ENCODE measurements at regions not wholly inside any gene's neighbourhood (a gene's known extent, or its start where the extent isn't known, plus 50 kb on each side); places are given as distances from the start of the nearest gene placed in this dataset.

- Histone ChIP-seq H3K27me3 (peaks cover 26% of the 10 kb centered on the region), H3K4me3 (no peak overlapping the region), H3K4me1 (no peaks in the 10 kb centered on the region), H3K36me3 (no peaks in the 10 kb centered on the region), H3K9me3 (no peaks in the 10 kb centered on the region), H3K27ac (no peak overlapping the region)
- in situ Hi-C loops (cut with MboI; ENCODE audit: low pct_ligation_motif_present in 1 of 4, low pct_unique_long_range_greater_than_20kb in 1 of 4, low sequenced_read_pairs in 3 of 4), result no loop called here
- DNase-seq, result no peak
- intact Hi-C loops (cut with DNase I; ENCODE audit: low total_unique reads), result no loop called here
- TF ChIP-seq EP300 (IDR thresholded peaks at IDR 0.05; ENCODE audit: low read depth) (no peak), CTCF (IDR thresholded peaks at IDR 0.05) (no peak), POLR2AphosphoS5 (IDR thresholded peaks at IDR 0.05) (no peak), POLR2A (IDR thresholded peaks at IDR 0.05) (no peak)
- WGBS, 2 donors (ENCODE audit: low coverage in 1 of 2), result 49 to 73% methylated on average over 6 to 9 of the region's 9 CpGs
These were observed 109.6 kb upstream of the ZNF678 start for GRCh38 chr1:227453631-227454355.

GRCh38 chr1:227451954-227452353, 111.4 kb upstream of the ZNF678 start:
- Histone ChIP-seq H3K36me3 (no peaks in the 10 kb centered on the region), H3K27ac (no peak overlapping the region), H3K4me3 (no peak overlapping the region), H3K27me3 (peaks cover 26% of the 10 kb centered on the region), H3K4me1 (no peaks in the 10 kb centered on the region), H3K9me3 (no peaks in the 10 kb centered on the region)
- intact Hi-C loops (cut with DNase I; ENCODE audit: low total_unique reads) (no loop called here), in situ Hi-C loops (cut with MboI; ENCODE audit: low pct_ligation_motif_present in 1 of 4, low pct_unique_long_range_greater_than_20kb in 1 of 4, low sequenced_read_pairs in 3 of 4) (no loop called here)
- no peak for TF ChIP-seq POLR2A (IDR thresholded peaks at IDR 0.05)
- no peak for TF ChIP-seq POLR2AphosphoS5 (IDR thresholded peaks at IDR 0.05)
- TF ChIP-seq EP300 (IDR thresholded peaks at IDR 0.05; ENCODE audit: low read depth), result no peak
- TF ChIP-seq CTCF (IDR thresholded peaks at IDR 0.05), result no peak
- no peak for DNase-seq

- H3K27ac ChIP-seq, result no peak overlapping the region
- in situ Hi-C loops (cut with MboI; ENCODE audit: low pct_ligation_motif_present in 1 of 4, low pct_unique_long_range_greater_than_20kb in 1 of 4, low sequenced_read_pairs in 3 of 4), result no loop called here
- no peak for DNase-seq
- peaks cover 25% of the 10 kb centered on the region for H3K27me3 ChIP-seq
- H3K9me3 ChIP-seq, result no peaks in the 10 kb centered on the region
- WGBS, 2 donors (ENCODE audit: low coverage in 1 of 2), result 71 to 100% methylated on average over 1 of the region's 2 CpGs
- TF ChIP-seq POLR2AphosphoS5 (IDR thresholded peaks at IDR 0.05) (no peak), CTCF (IDR thresholded peaks at IDR 0.05) (no peak), EP300 (IDR thresholded peaks at IDR 0.05; ENCODE audit: low read depth) (no peak), POLR2A (IDR thresholded peaks at IDR 0.05) (no peak)
- intact Hi-C loops (cut with DNase I; ENCODE audit: low total_unique reads), result no loop called here
- no peaks in the 10 kb centered on the region for H3K36me3 ChIP-seq
- H3K4me3 ChIP-seq, result no peak overlapping the region
- no peaks in the 10 kb centered on the region for H3K4me1 ChIP-seq
These were observed 112.3 kb upstream of the ZNF678 start for GRCh38 chr1:227451057-227451456.

GRCh38 chr1:227450489-227450888, 112.9 kb upstream of the ZNF678 start:
- intact Hi-C loops (cut with DNase I; ENCODE audit: low total_unique reads), result no loop called here

More at GRCh38 chr1:227450489-227450888, 112.9 kb upstream of the ZNF678 start:
- no peak for DNase-seq
- TF ChIP-seq POLR2AphosphoS5 (IDR thresholded peaks at IDR 0.05) (no peak), CTCF (IDR thresholded peaks at IDR 0.05) (no peak), EP300 (IDR thresholded peaks at IDR 0.05; ENCODE audit: low read depth) (no peak), POLR2A (IDR thresholded peaks at IDR 0.05) (no peak)
- in situ Hi-C loops (cut with MboI; ENCODE audit: low pct_ligation_motif_present in 1 of 4, low pct_unique_long_range_greater_than_20kb in 1 of 4, low sequenced_read_pairs in 3 of 4), result no loop called here
- Histone ChIP-seq H3K27me3 (peaks cover 19% of the 10 kb centered on the region), H3K4me3 (no peak overlapping the region), H3K4me1 (no peaks in the 10 kb centered on the region), H3K36me3 (no peaks in the 10 kb centered on the region), H3K9me3 (no peaks in the 10 kb centered on the region), H3K27ac (no peak overlapping the region)
- WGBS, 2 donors (ENCODE audit: low coverage in 1 of 2), result 82% methylated on average over 2 of the region's 2 CpGs; no CpG with 5 or more reads in 1 of the 2 donors
